ENCODE measurements at regions not wholly inside any gene's neighbourhood (a gene's known extent, or its start where the extent isn't known, plus 50 kb on each side); places are given as distances from the start of the nearest gene placed in this dataset.

DNA sequence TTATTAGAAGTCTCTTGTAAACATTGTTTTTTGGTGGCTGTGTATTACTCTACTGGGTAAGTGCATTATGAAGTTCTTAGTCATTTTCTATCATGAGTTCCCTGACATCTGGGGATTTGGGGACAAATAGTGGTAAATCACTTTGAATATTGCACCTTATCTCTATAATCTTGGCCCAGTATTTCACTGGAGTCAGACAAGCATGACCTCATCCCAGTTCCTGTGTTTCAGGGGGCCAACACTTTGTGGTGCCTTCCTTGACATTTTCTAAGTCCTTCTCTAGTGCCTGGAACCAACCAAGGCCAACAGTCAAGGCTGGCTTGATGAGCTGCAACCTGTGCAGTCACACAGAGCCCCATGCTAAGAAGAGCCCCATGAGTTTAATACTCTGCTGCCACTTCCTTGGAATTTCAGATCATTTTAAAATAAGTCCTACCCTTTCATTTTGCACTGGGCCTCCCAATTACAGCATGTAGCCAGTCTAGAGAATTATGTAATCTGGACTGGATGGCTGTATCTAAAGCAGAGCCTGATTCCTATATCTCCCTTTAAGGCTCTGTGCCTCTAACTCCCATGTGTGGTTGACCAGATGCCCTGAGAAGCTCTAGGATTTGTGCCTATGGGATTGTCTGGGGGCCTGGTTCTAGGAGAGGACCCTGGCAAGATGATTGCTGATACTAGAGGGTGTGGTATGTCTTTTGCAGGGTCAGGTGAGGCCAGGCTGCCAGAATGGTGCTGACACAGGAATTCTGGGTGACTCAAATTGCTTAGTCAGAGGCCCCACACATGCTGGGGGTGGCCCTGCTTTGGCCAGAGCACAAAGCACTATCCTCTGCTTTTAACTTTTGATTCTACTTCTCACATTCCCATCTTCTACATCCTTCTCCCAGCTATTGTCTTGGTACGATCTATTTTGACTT, 319.6 kb upstream of the TBC1D5 start:
- H3K4me3 ChIP-seq (ENCODE audit: low read depth, low read length): no peak overlapping the region
- TF ChIP-seq, protein P1, sequence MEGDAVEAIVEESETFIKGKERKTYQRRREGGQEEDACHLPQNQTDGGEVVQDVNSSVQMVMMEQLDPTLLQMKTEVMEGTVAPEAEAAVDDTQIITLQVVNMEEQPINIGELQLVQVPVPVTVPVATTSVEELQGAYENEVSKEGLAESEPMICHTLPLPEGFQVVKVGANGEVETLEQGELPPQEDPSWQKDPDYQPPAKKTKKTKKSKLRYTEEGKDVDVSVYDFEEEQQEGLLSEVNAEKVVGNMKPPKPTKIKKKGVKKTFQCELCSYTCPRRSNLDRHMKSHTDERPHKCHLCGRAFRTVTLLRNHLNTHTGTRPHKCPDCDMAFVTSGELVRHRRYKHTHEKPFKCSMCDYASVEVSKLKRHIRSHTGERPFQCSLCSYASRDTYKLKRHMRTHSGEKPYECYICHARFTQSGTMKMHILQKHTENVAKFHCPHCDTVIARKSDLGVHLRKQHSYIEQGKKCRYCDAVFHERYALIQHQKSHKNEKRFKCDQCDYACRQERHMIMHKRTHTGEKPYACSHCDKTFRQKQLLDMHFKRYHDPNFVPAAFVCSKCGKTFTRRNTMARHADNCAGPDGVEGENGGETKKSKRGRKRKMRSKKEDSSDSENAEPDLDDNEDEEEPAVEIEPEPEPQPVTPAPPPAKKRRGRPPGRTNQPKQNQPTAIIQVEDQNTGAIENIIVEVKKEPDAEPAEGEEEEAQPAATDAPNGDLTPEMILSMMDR (IDR thresholded peaks at IDR 0.05; ENCODE audit: low read depth, low read length): no peak

DNA sequence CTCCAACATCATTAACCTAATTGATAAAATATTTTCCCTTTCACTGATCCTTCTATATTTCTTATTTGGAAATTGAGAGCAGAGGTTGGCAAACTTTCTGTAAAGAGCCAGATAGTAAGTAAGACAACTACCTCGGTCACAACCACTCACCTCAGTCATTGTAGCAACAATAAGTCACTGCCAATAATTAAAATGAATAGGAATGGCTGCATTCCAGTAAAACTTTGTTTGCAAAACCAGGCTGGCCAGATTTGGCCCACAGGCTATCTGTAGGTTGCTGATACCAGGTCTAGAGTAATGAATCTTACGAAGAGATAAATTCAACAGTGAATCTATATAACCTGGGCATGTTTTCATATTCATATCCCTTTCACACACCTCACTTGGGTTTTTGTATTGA, 316.2 kb upstream of the TBC1D5 start:
- TF ChIP-seq, protein P1 (IDR thresholded peaks at IDR 0.05; ENCODE audit: low read depth, low read length): no peak
- H3K4me3 ChIP-seq (ENCODE audit: low read depth, low read length): no peak overlapping the region

DNA sequence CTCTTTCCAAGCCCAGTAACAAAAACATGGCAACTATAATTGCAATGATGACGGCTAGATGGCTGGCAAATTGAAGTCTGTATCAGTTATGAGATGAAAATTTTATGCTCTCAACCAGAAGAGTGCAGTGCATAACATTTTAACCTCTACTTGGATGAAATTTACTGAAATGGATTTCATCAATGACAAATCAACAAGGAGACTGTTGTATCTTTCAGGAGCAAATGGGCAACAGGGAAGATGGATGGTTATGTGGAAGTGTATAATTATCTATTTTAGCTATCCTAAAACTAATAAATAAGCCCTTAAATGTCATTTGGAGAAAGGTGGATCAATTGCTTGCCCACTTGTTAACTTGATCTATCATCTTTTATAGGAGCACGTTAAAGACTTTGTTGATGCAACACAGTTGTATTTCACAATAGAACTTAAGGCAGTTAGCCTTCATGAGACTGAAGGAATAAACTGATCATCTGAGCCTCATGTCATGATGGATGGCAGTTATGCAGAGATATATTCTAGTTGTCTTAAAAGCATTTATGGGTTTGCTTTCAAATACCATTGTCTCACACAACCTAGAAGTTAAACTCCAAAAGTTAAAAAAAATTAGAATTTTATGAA, 315.1 kb upstream of the TBC1D5 start:
- TF ChIP-seq, protein P1 (IDR thresholded peaks at IDR 0.05; ENCODE audit: low read depth, low read length): no peak
- no peak overlapping the region for H3K4me3 ChIP-seq (ENCODE audit: low read depth, low read length)

DNA sequence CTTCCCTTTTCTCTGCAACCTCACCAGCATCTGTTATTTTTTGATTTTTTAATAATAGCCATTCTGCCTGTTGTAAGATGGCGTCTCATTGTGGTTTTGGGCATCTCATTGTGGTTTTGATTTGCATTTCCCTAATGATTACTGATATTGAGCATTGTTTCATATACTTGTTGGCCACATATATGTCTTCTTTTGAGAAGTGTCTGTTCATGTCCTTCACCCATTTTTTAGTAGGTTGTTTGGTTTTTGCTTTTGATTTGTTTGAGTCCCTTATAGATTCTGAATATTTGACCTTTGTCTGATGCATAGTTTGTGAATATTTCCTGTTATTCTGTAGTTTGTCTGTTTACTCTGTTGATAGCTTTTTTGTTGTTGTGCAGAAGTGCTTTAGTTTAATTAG, 312.2 kb upstream of the TBC1D5 start:
- TF ChIP-seq, protein P1 (IDR thresholded peaks at IDR 0.05; ENCODE audit: low read depth, low read length): no peak
- H3K4me3 ChIP-seq (ENCODE audit: low read depth, low read length): no peak overlapping the region

DNA sequence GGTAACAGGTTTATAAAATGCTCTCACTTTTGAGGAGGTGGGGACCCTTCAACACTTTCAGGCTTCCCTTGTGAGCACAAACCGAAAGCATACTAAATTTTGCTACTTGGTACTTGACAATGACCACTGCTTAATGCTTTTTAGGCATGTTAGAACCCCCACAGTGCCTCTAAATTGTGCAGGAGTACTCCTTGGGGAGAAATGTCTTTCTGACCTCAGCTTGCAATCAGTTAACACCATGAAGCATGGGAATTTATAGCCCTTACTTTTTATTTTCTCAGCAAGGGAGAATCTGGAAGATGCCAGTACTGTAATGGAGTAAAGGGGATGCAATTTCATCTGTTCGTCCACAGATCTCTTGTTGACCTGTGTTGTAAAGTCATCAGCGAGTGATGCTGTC, 308.9 kb upstream of the TBC1D5 start:
- TF ChIP-seq, protein P1 (IDR thresholded peaks at IDR 0.05; ENCODE audit: low read depth, low read length): no peak

DNA sequence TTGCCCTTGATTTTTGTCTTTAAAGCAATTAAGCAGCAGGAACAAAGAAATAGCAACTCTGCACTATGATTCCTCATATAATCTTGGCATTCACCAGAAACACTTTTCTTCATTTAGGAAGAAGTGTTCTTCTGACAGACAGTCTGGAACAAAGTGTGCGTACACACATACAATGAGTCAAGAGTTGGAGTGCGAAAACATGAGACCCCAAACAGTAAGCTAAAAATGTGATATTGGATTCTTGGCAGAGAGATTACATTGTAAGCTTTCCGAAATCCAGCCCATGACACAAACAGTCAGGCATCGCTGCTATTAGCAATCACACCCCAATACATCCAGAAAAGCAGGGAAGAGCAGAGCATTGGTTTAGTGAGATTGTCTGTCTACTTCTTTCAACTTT, 306.7 kb upstream of the TBC1D5 start:
- H3K4me3 ChIP-seq (ENCODE audit: low read depth, low read length): no peak overlapping the region
- TF ChIP-seq, protein P1 (IDR thresholded peaks at IDR 0.05; ENCODE audit: low read depth, low read length): no peak

More for the DNA sequence above, 308.9 kb upstream of the TBC1D5 start:
- no peak overlapping the region for H3K4me3 ChIP-seq (ENCODE audit: low read depth, low read length)

DNA sequence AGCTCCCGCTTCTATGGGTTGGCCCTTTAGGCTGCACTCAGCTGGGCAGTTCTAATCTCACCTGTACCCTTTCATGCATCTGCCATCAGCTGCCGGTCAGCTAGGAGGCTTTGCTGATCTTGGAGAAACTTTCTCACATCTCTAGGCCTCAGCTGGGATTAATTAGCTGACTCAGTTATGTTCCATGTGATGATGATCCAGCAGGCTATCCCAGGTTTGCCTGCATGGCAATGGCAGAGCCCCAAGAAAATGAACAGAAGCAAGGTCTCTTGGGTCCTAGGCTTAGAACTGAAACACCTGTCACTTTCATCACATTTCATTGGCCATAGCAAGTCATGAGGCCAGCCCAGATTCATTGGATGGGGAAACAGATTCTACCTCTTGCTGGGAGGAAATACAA, 304.6 kb upstream of the TBC1D5 start:
- no peak overlapping the region for H3K4me3 ChIP-seq (ENCODE audit: low read depth, low read length)
- TF ChIP-seq, protein P1 (IDR thresholded peaks at IDR 0.05; ENCODE audit: low read depth, low read length): no peak

All from WI38 (cell line).